WERI-Rb-1 (cell line): ENCODE measurements at regions not wholly inside any gene's neighbourhood (a gene's known extent, or its start where the extent isn't known, plus 50 kb on each side); places are given as distances from the start of the nearest gene placed in this dataset.

Experiments used
- DNase-seq: peaks from one replicate; pipeline ENCODE4 v3.0.0-alpha.2; 2020
- H3K27ac ChIP-seq: fragments of 250-450 bp; sonication (Bioruptor Pico); 2 replicates; pipeline ENCODE4 v1.5.1; 2020; ENCODE audit warnings: mild to moderate bottlenecking, moderate library complexity
- H3K27me3 ChIP-seq: fragments of 250-450 bp; sonication (Bioruptor Pico); 2 replicates; pipeline ENCODE4 v1.5.1; 2021; ENCODE audit warnings: mild to moderate bottlenecking, low read depth, moderate library complexity; ENCODE audit not compliant: insufficient read depth, severe bottlenecking
- H3K36me3 ChIP-seq: fragments of 250-450 bp; sonication (Bioruptor Pico); 2 replicates; pipeline ENCODE4 v1.5.1; 2020; ENCODE audit warnings: mild to moderate bottlenecking, moderate library complexity
- H3K4me3 ChIP-seq: 2 replicates; pipeline ENCODE4 v1.5.1; 2011; ENCODE audit warnings: low read depth, mild to moderate bottlenecking, control low read depth, low read length
- H3K9me3 ChIP-seq: fragments of 250-450 bp; sonication (Bioruptor Pico); 2 replicates; pipeline ENCODE4 v1.5.1; 2021; ENCODE audit warnings: mild to moderate bottlenecking, moderate library complexity; ENCODE audit not compliant: severe bottlenecking
- TF ChIP-seq, protein P1 (sequence below): IDR thresholded peaks from 2 replicates; pipeline ENCODE4 v1.5.1; 2011; ENCODE audit warnings: low read depth, mild to moderate bottlenecking, control low read depth, inconsistent platforms, low read length

- TF ChIP-seq, protein P1, sequence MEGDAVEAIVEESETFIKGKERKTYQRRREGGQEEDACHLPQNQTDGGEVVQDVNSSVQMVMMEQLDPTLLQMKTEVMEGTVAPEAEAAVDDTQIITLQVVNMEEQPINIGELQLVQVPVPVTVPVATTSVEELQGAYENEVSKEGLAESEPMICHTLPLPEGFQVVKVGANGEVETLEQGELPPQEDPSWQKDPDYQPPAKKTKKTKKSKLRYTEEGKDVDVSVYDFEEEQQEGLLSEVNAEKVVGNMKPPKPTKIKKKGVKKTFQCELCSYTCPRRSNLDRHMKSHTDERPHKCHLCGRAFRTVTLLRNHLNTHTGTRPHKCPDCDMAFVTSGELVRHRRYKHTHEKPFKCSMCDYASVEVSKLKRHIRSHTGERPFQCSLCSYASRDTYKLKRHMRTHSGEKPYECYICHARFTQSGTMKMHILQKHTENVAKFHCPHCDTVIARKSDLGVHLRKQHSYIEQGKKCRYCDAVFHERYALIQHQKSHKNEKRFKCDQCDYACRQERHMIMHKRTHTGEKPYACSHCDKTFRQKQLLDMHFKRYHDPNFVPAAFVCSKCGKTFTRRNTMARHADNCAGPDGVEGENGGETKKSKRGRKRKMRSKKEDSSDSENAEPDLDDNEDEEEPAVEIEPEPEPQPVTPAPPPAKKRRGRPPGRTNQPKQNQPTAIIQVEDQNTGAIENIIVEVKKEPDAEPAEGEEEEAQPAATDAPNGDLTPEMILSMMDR, result no peak
- no peaks in the 10 kb centered on the region for H3K27me3 ChIP-seq
- no peak overlapping the region for H3K27ac ChIP-seq
- no peak overlapping the region for H3K4me3 ChIP-seq
- H3K36me3 ChIP-seq, result no peaks in the 10 kb centered on the region
- DNase-seq, result no peak
- no peaks in the 10 kb centered on the region for H3K9me3 ChIP-seq
Measured at GRCh38 chr7:22564511-22565045, 64.6 kb upstream of the STEAP1B start.

DNA sequence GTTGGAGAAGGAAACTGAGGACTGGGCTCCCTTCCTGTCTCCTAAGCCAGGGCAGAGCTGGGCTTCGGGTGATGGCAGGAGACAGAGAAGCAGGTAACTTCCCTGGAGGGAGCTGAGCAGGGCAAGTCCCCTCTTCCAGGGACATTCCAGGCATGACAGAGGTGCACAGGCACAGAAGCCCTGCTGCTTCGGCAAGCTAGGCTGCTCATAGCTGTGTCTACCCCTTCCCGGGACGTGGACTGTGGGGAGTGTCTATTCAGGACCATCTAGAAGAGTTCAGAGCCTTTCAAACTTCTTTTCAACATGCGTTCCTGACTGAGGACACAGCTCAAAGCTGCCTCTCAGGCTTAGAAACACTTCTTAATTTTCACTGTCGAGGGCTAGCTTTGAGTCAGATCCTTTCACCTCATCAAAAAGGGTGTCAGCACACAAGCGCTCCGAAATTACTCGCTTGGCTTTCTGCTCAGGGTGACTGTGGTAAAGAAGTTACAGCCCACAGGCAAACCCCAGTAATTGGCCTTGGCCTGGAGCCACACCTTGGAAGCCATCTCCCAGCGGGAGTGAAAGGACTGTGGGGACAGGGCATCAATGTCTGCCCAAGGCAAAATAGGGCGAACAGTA is 63.7 kb upstream of the STEAP1B start:
- no peaks in the 10 kb centered on the region for H3K27me3 ChIP-seq
- no peak overlapping the region for H3K4me3 ChIP-seq
- no peaks in the 10 kb centered on the region for H3K36me3 ChIP-seq
- TF ChIP-seq, protein P1, result no peak
- DNase-seq, result no peak
- H3K9me3 ChIP-seq, result no peaks in the 10 kb centered on the region
- no peak overlapping the region for H3K27ac ChIP-seq

DNA sequence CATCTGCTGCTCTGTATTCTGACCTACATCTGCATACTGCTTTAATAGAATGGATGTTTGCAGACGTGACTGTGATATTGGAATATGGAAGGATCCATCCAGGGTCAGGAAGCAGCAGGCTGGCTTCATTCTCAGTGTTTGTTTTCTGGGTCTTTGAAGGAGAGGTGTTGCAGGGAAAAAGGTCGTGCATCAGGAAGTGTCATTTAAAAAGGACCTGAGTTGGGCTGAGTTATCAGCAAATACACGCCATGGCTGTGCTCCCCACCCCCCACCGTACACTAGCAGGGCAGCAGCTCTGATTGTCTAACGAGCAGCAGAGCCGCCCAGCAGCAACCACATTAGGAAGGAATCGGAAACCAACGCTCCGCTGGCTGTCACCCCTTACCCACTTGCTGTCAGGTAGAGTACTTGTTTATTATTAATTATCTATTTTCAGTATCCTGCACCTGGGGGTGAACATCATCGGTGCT is 63.1 kb upstream of the STEAP1B start:
- H3K27ac ChIP-seq, result no peak overlapping the region
- DNase-seq, result no peak
- H3K9me3 ChIP-seq, result no peaks in the 10 kb centered on the region
- no peak overlapping the region for H3K4me3 ChIP-seq
- TF ChIP-seq, protein P1, result no peak
- no peaks in the 10 kb centered on the region for H3K27me3 ChIP-seq
- no peaks in the 10 kb centered on the region for H3K36me3 ChIP-seq

DNA sequence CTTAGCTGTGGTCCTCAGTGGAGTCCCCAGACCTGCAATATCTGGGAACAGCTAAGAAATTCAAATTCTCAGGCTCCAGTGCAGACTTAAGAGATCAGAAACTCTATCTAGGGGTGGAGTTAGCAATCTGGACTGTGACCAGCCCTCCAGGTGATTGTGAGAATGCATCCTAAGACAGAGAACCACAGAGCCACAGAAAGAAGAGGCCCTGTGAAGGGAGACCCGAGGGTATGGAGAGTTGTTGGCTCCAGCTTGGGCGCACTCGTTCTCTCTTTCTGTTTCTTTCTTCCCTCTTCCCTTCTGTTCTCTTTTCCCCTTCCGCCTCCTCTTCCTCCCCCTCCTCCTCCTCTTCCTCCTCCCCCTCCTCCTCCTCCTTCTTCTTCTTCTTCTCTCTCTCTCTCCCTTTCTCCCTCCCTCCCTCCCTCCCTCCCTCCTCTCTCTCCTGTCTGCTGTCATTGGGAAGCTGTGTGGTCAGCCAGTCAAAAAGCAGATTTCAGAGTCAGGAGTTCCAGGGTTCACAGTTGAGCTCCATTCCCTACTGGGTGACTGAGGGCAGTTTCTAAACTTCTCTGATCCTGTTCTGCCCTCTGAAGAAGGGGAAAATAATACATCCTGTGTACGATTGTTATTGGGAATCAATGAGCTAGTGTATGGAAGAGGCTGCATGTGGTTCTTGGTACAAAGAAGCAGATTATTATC is 62.1 kb upstream of the STEAP1B start:
- no peaks in the 10 kb centered on the region for H3K27me3 ChIP-seq
- no peak overlapping the region for H3K27ac ChIP-seq
- no peaks in the 10 kb centered on the region for H3K36me3 ChIP-seq
- H3K9me3 ChIP-seq, result no peaks in the 10 kb centered on the region
- no peak overlapping the region for H3K4me3 ChIP-seq
- DNase-seq, result no peak
- TF ChIP-seq, protein P1, result no peak

GRCh38 chr7:22561321-22561811 is 61.4 kb upstream of the STEAP1B start:
- Histone ChIP-seq H3K27me3 (no peaks in the 10 kb centered on the region), H3K27ac (no peak overlapping the region), H3K4me3 (no peak overlapping the region), H3K9me3 (no peaks in the 10 kb centered on the region), H3K36me3 (no peaks in the 10 kb centered on the region)
- TF ChIP-seq, protein P1, result no peak
- no peak for DNase-seq
